NCI-H524 treated with DMSO at 0.1 percent for 48 hours (cell line): ENCODE measurements at regions not wholly inside any gene's neighbourhood (a gene's known extent, or its start where the extent isn't known, plus 50 kb on each side); places are given as distances from the start of the nearest gene placed in this dataset.

Experiments used
- DNase-seq: peaks from one replicate; lab custom pipeline; 2025; lab: John Stamatoyannopoulos, UW

DNA sequence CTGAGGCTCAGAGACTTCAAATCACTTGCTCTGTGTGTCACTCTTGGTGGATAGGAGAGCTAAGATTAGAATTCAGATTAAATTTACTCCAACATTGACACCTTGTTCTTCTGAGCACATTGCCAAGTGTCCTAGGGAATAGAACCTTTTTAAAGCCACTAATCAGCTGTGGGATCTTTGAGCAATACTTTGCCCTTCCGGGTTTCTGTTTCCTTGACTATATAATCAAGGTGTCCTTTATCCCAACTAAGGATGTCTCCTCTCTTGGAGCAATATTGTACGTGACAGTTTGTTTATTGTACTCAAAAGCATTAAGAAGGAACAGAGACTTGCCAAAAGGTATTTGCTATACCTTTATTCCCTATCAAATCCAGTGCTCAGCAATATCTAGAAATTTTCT is 170.9 kb upstream of the CADPS start:
- DNase-seq = no peak

DNA sequence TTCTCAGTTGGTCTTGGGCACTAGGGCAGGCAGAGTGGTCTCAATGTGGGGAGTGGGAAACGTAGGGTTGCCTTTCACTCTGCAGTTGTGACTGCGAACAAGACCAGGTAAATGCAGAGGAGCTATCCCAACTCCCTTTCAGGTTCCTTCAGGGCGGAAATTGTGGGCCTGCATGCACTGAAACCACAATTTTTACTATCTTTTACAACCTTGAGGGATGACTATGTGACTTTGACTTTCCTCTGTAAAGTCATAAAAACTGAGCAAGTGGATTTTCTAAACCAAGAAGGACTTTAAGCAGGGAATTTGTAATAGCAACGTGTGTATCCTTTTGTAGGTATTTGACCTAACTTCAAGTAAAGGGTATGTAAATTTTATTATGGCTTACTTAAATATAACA is 171.4 kb upstream of the CADPS start:
- DNase-seq = no peak

DNA sequence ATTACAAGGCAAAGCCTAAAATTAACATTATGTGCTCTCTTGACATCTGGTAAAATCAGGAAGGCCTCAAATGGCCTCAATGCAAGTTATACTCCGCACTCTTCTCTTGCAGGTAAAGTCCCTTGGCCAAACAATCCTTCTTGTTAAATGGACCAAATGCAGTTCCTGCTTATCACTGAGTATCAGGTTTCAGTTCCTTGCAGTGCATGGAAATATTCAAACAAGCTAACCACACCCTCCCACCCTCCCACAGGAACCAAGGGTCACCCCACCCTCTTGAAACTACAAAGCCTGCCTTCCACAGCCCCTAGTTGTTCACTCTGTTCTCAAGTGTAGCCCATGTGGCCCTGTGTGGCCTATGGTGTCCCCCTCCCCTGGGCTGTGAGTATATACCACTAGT is 171.9 kb upstream of the CADPS start:
- DNase-seq = no peak

DNA sequence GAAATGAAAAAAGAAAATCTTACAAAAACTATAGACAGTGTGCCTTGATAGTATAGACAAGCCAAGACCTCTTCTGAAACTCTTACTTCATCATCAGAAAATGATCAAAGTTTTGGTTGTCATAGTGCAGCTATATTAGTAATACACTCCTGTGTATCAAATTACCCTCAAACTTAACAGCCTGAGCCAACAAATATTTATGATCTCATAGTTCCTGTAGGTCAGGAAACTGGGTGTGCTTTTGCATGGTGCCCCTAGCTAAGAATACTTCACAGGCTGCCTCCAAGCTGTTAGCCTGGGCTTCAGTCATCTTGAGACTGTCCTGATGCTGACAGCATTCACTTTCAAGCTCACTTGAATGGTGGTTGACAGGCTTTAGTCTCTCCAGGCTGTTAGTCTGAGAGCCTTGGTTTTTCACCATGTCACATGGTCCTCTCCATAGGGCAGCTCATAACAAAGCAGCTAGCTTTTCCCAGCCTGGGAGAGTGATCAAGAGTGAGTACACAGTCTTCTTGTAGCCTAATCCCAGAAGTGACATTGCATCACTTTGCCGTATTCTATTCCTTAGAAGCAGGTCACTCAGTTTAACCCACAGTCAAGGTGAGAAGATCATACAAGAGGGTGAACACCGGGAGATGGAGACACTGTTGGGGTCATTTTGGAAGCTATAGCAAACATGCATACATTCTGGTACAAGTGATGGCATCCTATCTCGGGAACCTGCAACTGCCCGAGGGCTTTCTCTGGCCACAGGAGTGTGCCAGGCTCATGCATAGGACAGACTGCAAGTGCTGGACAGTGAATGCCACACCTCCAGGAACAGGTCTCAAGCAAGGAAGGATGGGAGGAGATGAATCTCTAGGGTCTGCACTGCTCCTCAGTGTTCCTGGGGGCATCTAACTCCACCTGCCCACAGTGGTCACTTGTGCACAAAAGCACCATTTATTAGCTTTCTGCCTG is 173.4 kb upstream of the CADPS start:
- DNase-seq = no peak

DNA sequence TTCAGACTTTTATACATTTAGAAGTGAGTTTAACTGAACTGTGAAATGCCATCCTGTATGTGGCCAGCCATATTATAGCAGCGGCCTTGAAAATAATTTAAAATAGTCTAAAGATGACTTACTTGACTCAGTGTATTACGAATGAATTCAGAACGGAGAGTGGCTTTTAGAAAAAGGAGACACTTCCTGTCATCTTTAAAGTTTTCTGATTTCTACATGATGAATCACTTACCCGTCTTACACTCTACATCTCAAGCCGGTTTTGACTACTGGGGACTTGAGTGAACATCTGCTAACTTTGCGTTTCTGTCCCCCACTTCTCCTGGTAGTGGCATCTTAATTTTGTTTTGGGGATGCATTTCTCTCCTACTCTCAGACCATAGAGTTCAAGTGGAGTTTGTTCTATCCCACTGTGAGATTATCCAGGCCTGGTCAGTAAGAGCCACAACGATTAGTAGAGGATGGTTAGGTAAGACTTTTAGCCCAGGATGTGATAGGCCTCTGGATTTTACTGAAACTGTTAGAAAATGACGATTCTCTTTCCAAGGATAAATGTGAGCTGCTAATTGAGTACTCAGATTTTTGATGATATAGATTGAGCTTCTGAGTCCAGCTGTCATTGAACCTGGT is 175.4 kb upstream of the CADPS start:
- DNase-seq = no peak

DNA sequence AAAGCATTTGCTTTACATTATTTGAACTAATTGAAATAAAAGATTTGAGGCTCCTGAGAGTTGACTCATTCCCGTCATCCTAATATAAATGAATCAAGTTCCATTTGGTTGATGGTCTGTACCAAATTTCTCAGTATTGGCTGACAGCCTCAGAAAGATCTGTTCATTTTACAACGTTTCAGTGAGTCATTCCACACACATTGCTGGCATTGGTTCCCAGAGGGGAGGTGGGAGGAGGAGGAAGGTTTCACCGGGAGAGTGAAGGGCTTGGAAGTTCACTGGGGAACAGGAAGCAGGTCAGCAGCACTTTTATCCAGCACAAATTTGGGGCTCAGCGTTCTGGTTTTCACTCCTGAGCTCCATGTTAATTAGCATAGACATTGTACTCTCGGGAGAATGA is 176.7 kb upstream of the CADPS start:
- DNase-seq = no peak

DNA sequence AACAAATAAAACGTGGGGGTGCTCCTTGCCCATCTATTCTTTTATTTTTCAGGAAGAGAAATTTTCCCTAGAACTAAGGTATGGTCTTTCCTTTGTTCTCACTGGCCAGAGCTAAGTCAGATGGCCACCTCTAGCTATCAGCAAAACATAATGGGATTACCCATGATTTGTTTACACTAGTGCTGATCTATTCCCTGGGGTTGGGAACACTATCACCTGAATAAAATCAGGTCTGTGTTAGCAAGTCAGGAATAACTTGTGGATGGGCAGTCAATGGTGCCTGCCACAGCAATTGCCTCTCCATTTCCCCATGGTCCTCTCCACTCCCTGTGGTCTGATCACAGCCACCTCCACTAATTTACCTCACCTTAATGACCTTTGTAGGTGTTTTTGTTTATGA is 181.7 kb upstream of the CADPS start:
- DNase-seq = no peak

DNA sequence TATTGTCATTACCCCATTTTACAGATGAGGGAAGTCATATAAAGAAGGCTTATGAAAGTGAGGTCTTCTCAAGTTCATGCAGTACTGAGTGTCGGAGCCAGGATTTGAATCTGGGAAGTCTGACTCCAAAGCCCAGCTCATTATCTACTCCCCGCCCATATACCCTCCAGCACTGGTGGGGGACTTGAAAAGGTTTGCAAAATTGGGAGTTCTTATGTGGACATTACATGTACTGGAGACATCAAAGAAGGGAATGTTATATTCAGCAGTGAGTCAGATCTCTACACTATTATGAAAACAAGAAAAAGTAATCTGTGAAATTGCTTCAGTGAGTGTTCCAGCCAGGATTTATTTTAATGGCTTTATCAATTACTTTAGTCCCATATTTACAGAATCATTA is 185.2 kb upstream of the CADPS start:
- no peak for DNase-seq

DNA sequence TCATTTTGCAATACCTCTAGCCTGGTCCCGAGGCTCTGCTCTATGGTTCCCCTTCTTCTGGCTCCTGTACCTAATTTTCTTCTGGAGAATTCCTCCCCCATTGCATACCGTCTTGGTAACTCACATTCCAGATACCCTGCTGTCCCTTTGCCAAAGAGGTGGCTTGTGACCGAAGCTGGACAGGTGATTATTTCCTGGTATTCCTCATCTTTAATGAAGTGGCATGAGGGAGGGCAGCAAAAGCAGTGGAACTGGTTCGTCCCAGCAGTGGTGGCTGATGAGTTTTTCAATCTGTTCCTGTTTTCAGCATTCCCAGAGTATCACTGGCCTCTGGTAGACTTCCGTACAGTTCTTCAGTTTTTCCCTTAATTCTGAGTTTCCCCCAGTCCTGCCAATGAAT is 186.2 kb upstream of the CADPS start:
- DNase-seq = no peak

DNA sequence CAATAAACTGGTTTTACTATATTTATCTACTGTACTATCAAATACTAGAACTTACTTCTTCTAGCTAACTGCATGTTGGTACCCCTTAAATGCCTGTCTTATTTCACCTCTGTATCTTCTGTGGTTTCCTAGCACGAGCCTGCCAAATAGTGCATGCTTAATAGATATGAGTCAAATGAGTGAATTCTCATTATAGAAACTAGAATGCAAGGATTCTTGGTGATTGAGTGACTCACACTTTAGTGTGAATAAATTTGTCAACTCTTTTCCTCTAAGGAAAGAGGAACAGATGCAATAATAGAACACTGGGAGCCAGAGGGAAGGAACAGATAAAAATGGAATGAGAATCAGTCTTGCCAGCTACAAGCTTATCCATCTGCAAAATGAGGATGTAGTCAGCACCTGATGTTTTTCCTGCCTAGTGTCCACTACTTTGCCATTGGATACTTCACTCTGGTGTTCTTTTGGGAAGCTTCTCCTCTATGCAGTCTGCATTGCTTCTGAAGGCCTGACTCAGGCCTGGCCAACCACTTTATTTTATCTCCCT is 189.1 kb upstream of the CADPS start:
- DNase-seq = no peak

DNA sequence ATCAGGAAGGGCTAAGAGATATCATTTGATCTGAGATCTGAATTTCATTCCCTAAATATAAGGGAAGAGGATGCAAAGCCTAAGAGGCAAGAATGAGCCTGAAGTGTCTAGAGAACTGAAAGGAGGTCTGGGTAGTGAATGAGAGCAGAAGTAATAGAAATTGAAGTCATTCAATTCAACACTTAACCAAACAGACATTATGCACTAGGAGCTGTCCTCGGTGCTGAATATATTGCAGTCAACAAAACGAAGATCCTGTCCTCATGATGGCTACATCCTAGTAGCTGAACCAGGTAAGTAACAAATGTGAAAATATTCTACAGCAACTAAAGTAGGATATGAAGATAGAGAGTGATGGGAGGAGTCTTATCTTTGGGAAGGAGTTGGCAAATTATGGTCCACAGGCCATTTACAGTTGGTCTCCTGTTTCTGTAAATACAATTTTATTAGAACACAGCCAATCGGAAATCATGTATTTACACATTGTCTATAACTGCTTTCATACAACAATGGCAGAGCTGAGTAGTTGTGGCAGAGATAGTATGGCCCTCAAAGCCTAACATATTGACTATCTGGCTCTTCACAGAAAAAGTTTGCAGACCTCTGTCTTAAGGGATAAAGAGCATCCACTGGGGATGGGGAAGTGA is 192.9 kb upstream of the CADPS start:
- DNase-seq = no peak

DNA sequence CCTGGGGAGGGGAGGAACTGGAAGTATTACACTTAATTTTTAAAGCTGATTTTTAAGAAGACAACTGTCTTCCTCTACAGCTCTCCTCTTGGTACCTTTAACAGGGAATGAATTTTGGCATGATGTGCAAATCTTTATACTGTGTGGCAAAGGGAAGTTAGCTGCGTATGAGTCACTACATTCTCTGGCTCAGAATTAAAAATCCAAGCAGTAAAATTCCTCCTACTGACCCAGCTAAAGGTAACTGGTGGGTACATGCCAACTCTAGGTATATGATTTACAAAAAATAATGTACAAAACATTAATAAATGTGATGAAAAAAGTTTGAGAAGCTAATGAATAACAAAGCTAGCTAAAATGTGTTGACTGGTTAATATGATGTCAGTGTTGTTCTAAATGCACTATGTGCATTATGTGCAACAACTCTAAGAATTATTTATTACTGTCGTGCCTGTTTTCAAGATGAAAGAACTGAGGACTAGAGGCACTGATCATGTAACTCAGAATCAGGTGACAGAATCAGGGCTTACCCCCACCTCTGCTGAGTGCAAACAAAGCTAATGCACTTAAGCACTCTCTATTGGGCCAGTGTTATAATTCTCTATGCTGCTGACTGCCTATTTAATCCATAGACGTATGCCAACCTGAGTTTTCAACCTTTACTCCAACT is 194.7 kb upstream of the CADPS start:
- peak; percentile 20 for DNase-seq

DNA sequence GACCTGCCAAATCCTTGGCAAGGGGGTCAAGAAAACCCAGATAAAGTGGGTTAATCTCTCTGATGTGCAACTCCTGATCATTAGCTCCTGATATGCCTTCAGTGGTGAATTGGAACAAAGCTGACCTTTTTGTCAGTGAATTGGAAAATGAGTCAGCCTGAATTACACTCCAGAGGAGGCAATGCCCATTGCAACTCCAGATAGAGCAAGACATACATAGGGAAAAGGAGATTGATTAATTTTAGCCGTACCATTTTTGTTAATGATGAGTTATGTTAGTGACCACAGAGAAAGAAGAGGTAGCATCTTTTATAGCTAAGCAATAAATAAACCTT is 195.2 kb upstream of the CADPS start:
- DNase-seq = no peak

DNA sequence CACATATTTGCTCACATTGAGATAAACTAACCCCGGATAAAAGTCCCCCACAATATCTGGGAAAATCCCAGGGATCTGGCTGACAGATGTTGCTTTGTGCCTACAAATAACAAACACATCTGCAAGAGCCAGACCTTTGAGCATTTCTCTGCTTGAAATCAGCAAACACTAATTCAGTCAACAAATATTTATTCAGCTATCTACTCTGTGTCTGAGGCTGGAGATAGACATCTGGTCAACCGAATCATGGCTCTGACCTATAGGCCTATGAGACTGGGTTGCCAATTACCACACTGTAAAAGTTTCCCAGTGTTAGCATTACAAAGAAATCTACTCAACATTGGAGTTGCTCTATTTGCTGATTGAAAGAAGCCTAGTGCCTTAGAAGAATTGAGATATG is 201.1 kb upstream of the CADPS start:
- DNase-seq = no peak

DNA sequence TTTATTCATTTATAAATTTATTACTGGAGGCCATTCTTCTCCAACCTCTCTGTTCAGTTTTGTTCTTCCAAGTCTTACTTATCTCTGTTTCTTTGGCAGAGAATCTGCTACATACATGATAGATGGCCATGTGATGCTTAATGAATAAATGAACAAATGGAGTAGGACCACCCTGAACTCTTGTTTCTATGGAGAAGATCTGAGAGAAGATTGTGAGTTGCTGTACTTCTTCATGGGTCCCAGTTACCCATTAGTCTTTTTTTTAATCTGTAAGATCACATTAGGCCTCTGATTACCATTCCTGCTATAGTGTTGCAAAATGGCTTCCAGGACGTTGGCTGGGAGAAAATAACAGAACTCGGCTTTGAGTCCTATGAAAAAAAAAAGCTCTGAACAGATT is 191.9 kb upstream of the SYNPR start:
- DNase-seq = no peak

DNA sequence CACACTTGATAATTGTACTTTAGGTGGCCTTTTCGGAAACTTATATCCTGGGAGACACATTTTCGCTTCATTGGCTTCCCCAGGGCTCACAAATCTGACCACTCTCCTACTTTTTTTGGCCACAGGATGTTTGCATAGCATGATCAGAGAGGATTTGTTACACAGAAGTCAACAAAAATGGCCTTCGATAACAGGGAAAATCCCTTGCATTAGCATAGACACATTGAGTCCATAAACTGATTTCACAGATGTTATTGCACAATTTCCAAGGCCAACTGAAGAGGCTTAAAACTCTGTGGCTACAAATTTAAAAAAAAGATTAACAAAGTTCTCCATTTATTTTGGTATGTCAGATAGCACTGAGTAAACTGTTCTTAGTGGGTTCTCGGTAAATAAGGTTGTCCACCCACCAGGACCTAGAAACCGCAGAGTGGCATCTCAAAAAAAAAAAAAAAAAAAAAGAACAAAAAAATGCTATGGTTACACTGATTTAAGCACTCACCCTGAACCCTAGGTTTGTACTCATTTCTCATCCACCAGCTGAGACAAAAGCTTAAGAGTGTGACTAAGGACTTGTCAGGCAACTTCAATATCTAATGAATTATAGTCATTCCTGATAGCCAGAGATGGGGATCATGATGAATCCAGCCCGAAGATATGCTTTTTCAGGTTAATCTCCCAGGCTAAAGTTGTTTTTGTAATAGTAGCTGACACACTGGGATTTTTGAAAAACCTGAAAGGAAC is 188.9 kb upstream of the SYNPR start:
- DNase-seq = no peak

DNA sequence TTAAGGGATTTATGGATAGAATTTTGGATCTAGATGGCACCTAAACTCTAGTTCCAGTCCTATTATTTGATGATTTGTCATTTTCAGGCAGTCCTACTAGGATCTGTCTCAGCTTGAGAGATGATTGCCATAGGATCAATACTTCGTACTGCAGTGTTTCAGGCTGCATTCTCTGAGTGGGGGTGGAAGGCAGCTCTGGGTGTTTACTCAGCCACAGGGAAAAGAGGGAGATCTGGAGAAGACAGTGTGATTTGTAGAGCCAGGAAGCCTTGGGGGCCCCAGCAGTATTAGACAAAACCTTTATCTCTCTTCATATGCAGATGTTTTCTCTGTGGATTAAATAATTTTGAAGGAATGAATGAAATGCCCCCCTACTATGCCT is 188.4 kb upstream of the SYNPR start:
- no peak for DNase-seq

DNA sequence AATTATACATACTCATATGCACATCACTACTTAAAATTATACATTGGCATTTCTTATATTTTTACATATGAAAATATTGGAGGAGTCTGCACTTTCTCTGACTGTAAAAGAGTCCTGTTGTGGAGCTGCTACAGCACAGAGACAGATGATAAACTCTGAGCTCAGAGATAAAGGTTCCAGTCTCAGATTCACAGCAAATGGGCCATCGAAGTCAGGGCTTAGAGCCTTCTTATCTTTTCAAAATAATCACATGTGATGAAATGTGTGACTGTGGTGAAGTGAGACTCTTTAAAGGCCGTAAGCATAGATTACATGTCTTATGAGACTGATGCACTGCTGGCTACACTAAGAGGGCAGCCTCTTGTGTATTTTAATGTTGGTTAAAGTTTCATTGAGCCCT is 187.5 kb upstream of the SYNPR start:
- DNase-seq = no peak

DNA sequence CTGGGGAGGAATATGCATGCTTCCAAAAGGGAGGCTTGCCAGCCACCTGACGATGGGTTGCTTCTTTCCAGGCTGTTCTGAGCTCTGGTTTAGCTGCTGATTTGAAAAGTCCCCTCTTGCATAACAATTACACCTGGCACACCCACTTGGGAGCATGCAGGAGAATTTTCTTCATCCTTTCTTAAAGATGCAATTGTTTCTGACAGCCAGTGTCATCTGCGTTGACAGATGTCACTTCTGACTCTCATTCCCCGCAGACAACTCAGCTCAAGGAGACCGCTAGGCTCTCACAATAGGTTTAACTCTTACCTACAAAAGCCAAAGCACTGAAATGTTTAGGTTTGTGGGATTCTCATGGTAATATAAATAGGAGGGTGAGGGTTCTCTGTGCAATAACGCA is 185.6 kb upstream of the SYNPR start:
- DNase-seq = peak; percentile 9

DNA sequence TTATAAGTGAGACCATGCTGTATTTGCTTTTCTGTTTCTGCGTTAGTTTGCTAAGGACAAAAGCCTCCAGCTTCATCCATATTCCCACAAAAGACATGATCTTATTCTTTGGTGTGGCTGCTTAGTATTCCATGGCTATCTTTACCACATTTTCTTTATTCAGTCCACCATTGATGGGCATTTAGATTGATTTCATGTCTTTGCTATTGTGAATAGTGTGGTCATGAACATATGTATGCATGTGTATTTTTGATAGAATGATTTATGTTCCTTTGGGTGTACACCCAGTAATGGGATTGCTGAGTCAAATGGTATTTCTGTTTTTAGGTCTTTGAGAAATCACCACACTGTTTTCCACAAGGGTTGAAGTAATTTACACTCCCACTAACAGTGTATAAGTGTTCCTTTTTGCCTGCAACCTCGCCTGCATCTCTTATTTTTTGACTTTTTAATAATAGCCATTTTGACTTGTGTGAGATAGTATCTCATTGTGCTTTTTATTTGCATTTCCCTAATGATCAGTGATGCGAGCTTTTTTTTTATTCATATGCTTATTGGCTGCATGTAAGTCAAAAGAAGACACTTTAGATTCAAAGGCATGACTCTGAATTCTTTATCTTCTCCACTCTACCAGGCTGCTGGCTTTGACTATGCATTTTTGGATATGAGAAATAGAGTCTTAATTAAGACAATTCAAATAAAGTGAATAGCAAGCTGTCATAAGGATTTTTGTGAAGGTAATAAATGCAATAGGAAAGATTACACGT is 183.3 kb upstream of the SYNPR start:
- no peak for DNase-seq
